ENCODE measurements at regions not wholly inside any gene's neighbourhood (a gene's known extent, or its start where the extent isn't known, plus 50 kb on each side); places are given as distances from the start of the nearest gene placed in this dataset.

GRCh38 chr11:26070714-26071380 is 261.1 kb upstream of the ANO3 start:
- DNase-seq (ENCODE audit: low read depth, low spot score) (no peak), FAIRE-seq (no peak)
- H3K4me1 ChIP-seq (ENCODE audit: control insufficient read depth, extremely low read depth, insufficient read depth, low read length): no peaks in the 10 kb centered on the region
- no peak overlapping the region for H3K4me2 ChIP-seq (ENCODE audit: control insufficient read depth, extremely low read depth, insufficient read depth, low read depth, low read length)
- H3K9me1 ChIP-seq (ENCODE audit: control insufficient read depth, extremely low read depth, insufficient read depth, low read length): no peaks in the 10 kb centered on the region
- no peaks in the 10 kb centered on the region for H3K36me3 ChIP-seq (ENCODE audit: control insufficient read depth in 2 of 2, extremely low read depth in 1 of 2, insufficient read depth in 2 of 2, low read length in 2 of 2)
- H3K27ac ChIP-seq (ENCODE audit: control insufficient read depth, insufficient read depth, low read length): no peak overlapping the region
- no peak for TF ChIP-seq CTCF (optimal IDR thresholded peaks at IDR 0.05 in 1 of 3, IDR thresholded peaks at IDR 0.05 in 1 of 3, conservative IDR thresholded peaks at IDR 0.05 in 1 of 3; ENCODE audit: extremely low read depth in 1 of 3, insufficient read depth in 2 of 3, low read length in 3 of 3)
- no peak for TF ChIP-seq EZH2 (IDR thresholded peaks at IDR 0.05; ENCODE audit: low read length)
- no peaks in the 10 kb centered on the region for H3K79me2 ChIP-seq (ENCODE audit: control insufficient read depth, insufficient read depth, low read length)
- H3K9me3 ChIP-seq (ENCODE audit: control insufficient read depth, low read depth, low read length): no peaks in the 10 kb centered on the region
- no peaks in the 10 kb centered on the region for H4K20me1 ChIP-seq (ENCODE audit: control insufficient read depth, extremely low read depth, insufficient read depth, low read length)
- H3K9ac ChIP-seq (ENCODE audit: control insufficient read depth, extremely low read depth, insufficient read depth, low read length): no peak overlapping the region
- dilution Hi-C loops (cut with MboI; ENCODE audit: extremely low pct_ligation_motif_present, low sequenced_read_pairs): no loop called here
- no peak overlapping the region for H2AFZ ChIP-seq (ENCODE audit: control insufficient read depth, low read length)
- no peaks in the 10 kb centered on the region for H3K27me3 ChIP-seq (ENCODE audit: control insufficient read depth, extremely low read depth, insufficient read depth, low read length)
- H3K4me3 ChIP-seq (ENCODE audit: control insufficient read depth in 2 of 3, extremely low read depth in 1 of 3, insufficient read depth in 2 of 3, low read depth in 1 of 3, low read length in 3 of 3): no peak overlapping the region

- dilution Hi-C loops (cut with MboI; ENCODE audit: extremely low pct_ligation_motif_present, low sequenced_read_pairs): no loop called here
These were observed 259.2 kb upstream of the ANO3 start for GRCh38 chr11:26072614-26073153.

More at GRCh38 chr11:26072614-26073153, 259.2 kb upstream of the ANO3 start:
- Histone ChIP-seq H3K4me1 (ENCODE audit: control insufficient read depth, extremely low read depth, insufficient read depth, low read length) (no peaks in the 10 kb centered on the region), H3K79me2 (ENCODE audit: control insufficient read depth, insufficient read depth, low read length) (no peaks in the 10 kb centered on the region), H3K4me3 (ENCODE audit: control insufficient read depth in 2 of 3, extremely low read depth in 1 of 3, insufficient read depth in 2 of 3, low read depth in 1 of 3, low read length in 3 of 3) (no peak overlapping the region), H3K27me3 (ENCODE audit: control insufficient read depth, extremely low read depth, insufficient read depth, low read length) (no peaks in the 10 kb centered on the region), H3K9me1 (ENCODE audit: control insufficient read depth, extremely low read depth, insufficient read depth, low read length) (no peaks in the 10 kb centered on the region), H4K20me1 (ENCODE audit: control insufficient read depth, extremely low read depth, insufficient read depth, low read length) (no peaks in the 10 kb centered on the region), H3K4me2 (ENCODE audit: control insufficient read depth, extremely low read depth, insufficient read depth, low read depth, low read length) (no peak overlapping the region), H2AFZ (ENCODE audit: control insufficient read depth, low read length) (no peak overlapping the region), H3K36me3 (ENCODE audit: control insufficient read depth in 2 of 2, extremely low read depth in 1 of 2, insufficient read depth in 2 of 2, low read length in 2 of 2) (no peaks in the 10 kb centered on the region), H3K27ac (ENCODE audit: control insufficient read depth, insufficient read depth, low read length) (no peak overlapping the region), H3K9me3 (ENCODE audit: control insufficient read depth, low read depth, low read length) (no peaks in the 10 kb centered on the region), H3K9ac (ENCODE audit: control insufficient read depth, extremely low read depth, insufficient read depth, low read length) (no peak overlapping the region)
- DNase-seq (ENCODE audit: low read depth, low spot score): no peak
- FAIRE-seq: no peak
- no peak for TF ChIP-seq EZH2 (IDR thresholded peaks at IDR 0.05; ENCODE audit: low read length)
- no peak for TF ChIP-seq CTCF (optimal IDR thresholded peaks at IDR 0.05 in 1 of 3, IDR thresholded peaks at IDR 0.05 in 1 of 3, conservative IDR thresholded peaks at IDR 0.05 in 1 of 3; ENCODE audit: extremely low read depth in 1 of 3, insufficient read depth in 2 of 3, low read length in 3 of 3)

Measured in keratinocyte (primary cell).